Frontal cortex (tissue), 3 donors: ENCODE measurements at regions not wholly inside any gene's neighbourhood (a gene's known extent, or its start where the extent isn't known, plus 50 kb on each side); places are given as distances from the start of the nearest gene placed in this dataset.
"Not testable (repeated sequence)": the region's sequence is repeated elsewhere in the genome, so short reads cannot be mapped to it uniquely, and the experiment has no call there.

Experiments
- DNase-seq, 2 donors: peaks; one replicate each; pipeline ENCODE4 v3.0.0; 2012; ENCODE audit warnings: low spot score in 2 of 2
- FAIRE-seq: peaks from 2 replicates; lab custom pipeline; 2012; peaks lifted over from hg19 to GRCh38; lab: Jason Lieb, UNC
- donor health status: control.
- donor health status: control.
- donor health status: control.

DNA sequence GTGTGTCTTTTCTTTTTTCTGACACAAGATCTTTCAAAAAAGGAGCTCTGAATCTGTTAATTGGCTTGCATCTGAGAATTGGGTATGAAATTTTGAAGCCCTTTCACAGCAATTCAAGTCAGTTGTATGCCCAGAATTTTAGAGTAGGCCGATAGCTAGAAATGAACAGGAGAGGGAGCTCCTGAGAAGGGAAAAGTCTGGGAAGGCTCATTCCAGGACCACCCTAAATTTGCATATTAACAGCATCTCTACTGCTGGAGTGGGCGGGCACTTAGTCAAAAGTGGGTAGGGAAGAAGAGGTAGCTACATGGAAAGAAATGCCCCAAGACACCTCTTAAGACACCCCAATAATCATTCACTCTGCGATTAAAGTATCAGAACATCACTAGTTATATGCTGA lies 928.3 kb downstream of the TBC1D32 start:
- DNase-seq: no peak
- no peak for FAIRE-seq

GRCh38 chr6:120395784-120396183 lies 938.5 kb downstream of the TBC1D32 start:
- DNase-seq: no peak
- no peak for FAIRE-seq

GRCh38 chr6:120395330-120395729 lies 939.0 kb downstream of the TBC1D32 start:
- DNase-seq: no peak

GRCh38 chr6:120392941-120393340 lies 941.3 kb downstream of the TBC1D32 start:
- FAIRE-seq (no peak), DNase-seq (no peak)

More at GRCh38 chr6:120395330-120395729, 939.0 kb downstream of the TBC1D32 start:
- FAIRE-seq: no peak

- DNase-seq: no peak
These were observed 949.6 kb downstream of the TBC1D32 start for GRCh38 chr6:120384671-120385070.

GRCh38 chr6:120383681-120384080 lies 950.6 kb downstream of the TBC1D32 start:
- no peak for DNase-seq
- no peak for FAIRE-seq

More at GRCh38 chr6:120384671-120385070, 949.6 kb downstream of the TBC1D32 start:
- FAIRE-seq: no peak

GRCh38 chr6:120378582-120379220 lies 955.6 kb downstream of the TBC1D32 start:
- FAIRE-seq (no peak), DNase-seq (no peak)

DNA sequence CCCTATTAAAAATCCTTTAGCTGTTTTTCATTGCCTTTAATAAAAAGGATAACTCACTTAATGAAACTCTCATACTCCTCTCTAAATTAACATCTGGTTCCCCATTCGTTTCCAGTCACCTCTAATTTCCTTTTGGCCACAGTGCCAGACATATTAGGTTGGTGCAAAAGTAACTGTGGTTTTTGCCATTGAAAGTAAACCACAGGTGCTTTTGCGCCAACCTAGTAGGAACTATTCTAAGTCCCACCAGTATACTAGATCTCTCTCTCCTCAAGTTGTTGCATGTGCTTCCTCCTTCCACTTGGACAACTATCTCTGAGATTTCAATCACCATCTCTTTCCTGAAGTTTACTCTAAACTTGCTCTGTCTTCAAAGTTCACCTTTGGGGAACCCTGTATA lies 961.1 kb downstream of the TBC1D32 start:
- FAIRE-seq (no peak), DNase-seq (no peak)

GRCh38 chr6:120363429-120363828 lies 970.9 kb downstream of the TBC1D32 start:
- DNase-seq: no peak
- no peak for FAIRE-seq

GRCh38 chr6:120358535-120358934 lies 975.7 kb downstream of the TBC1D32 start:
- not testable (repeated sequence) for DNase-seq

DNA sequence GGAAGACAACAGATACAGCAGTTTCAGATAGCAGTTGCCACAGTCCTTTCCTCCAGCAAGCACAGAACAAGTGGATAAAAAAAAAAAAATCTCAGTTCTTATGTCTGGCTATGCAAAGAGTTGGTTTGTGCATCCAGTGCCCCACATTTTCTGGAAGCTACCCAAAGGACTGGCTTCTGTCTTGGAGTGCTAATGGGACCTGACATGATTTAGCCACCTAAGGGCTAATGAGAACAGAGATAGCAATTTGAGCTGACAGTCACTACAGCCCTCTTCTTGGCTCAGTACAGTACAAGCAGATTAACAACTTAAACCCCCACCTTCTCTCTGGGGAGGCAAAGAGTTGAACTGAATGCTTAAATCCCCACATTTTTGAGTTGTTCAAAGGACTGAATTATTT lies 976.8 kb downstream of the TBC1D32 start:
- no peak for FAIRE-seq
- DNase-seq: no peak

More at GRCh38 chr6:120358535-120358934, 975.7 kb downstream of the TBC1D32 start:
- not testable (repeated sequence) for FAIRE-seq

GRCh38 chr6:120355822-120356221 lies 978.5 kb downstream of the TBC1D32 start:
- no peak for FAIRE-seq
- DNase-seq: no peak

DNA sequence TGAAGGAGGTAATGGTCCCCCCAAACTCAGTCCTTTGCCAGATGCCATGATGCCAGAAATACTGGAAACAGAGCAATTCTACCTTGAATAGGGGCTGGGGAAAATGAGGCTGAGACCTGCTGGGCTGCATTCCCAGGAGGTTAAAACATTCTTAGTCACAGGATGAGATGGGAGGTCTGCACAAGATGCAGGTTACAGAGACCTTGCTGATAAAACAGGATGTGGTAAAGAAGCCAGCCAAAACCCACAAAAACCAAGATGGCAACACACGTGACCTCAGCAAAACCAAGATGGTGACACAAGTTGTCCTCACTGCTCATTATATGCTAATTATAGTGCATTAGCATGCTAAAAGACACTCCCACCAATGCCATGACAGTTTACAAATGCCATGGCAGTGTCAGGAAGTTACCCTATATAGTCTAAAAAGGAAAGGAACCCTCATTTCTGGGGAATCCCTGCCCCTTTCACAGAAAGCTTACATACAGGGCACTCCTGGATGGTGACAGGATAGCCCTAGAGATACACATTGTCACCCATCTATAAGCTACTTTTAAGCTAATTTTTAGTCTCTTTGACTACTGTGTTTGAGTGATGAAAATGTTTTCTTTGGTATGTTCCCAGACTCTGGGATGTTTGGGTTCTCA lies 979.7 kb downstream of the TBC1D32 start:
- FAIRE-seq (no peak), DNase-seq (no peak)

DNA sequence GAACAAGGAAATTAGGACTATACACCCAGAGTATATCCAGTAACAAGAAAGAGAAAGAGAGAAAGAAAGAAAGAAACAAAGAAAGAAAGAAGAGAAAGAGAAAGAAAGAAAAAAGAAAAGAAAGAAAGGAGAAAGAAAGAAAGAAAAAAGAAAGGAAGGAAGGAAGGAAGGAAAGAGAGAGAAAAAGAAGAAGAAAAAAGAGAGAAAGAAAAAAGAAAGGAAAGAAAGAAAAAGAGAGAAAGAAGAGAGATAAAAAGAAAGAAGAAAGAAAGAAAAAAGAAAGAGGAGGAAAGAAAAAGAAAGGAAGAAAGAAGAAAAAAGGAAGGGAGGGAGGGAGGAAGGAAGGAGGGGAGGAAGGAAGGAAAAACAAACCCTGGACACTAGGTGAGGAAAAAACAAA lies 981.8 kb downstream of the TBC1D32 start:
- DNase-seq: no peak
- FAIRE-seq: no peak

DNA sequence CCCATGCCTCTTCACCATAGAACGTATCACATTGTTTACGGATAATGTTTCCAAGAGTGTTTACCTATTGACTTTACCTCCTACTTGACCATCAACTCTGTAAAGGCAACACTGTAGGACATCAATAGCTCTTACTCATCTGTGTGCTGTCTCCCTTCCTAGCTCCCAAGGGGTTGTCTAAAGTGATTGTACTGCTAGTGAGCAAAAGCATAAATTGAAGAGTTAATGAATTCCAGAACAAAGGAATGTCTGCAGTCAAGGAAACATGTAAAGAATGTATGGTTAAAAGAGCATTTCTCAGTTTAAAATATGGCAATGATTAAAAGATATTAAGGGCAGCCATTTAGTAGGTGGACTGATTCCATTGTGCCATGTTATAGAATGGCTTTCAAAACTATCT lies 985.4 kb downstream of the TBC1D32 start:
- DNase-seq: no peak
- no peak for FAIRE-seq

DNA sequence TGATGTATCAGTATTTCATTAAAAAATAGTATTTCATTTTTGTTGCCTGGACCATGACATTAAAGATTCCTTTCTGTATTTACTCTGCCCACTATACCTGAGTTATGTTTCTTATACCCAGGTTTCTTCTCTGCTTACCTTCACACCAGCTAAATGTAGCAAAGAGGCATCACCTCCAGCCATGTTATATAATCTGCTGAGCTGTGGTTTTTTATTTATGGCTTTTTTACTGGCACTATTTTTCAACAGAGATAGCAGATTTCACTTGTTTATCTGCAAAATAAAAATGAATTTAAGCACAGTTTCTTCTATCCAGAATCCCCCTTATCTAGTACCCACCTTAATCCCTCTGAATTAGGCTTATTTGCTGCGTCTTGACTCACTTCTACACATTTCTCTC lies 979.0 kb upstream of the MAN1A1 start:
- DNase-seq (no peak), FAIRE-seq (no peak)

DNA sequence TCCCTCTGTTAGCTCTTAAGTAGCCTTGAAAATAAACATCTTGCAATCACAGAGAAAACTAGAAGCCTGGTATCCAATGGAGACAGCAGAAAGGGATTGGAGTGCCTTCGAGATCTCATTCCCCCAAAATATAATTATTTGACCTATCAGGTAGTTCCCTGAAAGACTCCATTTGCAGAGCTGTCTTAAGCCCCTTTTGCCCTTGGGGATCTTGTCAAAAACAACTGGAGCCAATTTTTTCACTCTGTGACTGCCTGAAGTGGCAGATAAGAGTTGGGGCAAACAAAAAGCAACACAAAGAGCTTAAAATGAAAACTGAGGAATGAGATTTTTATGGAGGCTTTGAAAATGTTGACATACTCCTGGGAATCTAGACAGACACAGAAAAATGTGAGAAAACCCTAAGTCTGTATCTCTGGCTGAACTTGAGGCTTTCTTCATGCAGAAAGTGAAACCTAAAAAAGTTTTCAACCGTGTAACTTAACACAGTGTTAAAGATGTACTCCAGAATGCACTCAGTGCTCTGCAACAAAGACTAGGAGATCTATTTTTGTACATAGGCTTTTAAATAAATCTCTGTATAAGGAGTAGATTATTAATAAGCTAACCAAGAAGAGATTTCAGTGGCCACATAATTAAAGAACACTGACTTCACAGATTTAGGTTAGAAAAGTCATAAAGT lies 971.1 kb upstream of the MAN1A1 start:
- DNase-seq: no peak
- FAIRE-seq: no peak

DNA sequence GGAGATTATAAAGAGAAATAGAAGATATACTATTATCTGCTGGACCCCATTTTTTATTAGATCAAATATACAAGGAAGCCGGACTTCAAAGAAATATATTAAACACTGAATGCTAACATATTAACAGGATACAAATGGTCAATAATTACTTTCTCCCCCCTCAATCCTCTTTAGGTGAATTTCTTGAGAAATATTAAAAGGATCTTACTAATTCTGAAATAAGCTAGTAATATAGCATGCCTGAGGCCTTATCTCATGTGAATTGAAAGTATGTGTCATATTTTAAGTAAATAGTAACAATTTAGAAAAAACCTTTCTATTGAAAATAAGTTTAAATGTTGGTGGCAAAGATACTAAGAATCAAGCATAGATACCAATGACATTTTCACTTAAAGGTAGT lies 954.7 kb upstream of the MAN1A1 start:
- DNase-seq (no peak), FAIRE-seq (no peak)

DNA sequence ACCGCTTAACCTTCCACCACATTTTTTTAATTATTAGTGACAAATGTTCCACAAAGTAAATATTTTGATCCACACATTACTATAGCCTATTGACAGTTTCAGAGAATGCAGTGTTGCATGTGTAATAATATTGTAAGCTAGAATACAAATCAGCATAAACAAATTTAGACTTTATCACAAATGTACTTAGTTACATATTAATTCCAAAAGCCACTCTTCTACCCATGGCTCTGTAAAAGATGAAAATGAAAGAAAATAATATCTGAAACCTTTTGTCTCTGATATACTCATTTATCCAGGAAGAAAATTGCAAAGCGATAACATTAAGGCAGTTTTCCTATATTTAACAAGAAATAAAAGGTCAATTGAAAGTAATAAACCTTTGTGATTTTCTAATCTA lies 954.0 kb upstream of the MAN1A1 start:
- DNase-seq (no peak), FAIRE-seq (no peak)

GRCh38 chr6:120302041-120302440 lies 952.5 kb upstream of the MAN1A1 start:
- DNase-seq: no peak
- no peak for FAIRE-seq

GRCh38 chr6:120290964-120291363 lies 941.4 kb upstream of the MAN1A1 start:
- DNase-seq: no peak
- FAIRE-seq: no peak
